ENCODE measurements at regions not wholly inside any gene's neighbourhood (a gene's known extent, or its start where the extent isn't known, plus 50 kb on each side); places are given as distances from the start of the nearest gene placed in this dataset.

- no peak overlapping the region for H3K27ac ChIP-seq (ENCODE audit: low read depth, low read length)
- 76 to 80% (median 78%) methylated on average over 4 of the region's 4 CpGs for WGBS, 3 donors
Measured at GRCh38 chr3:88954853-88955252, 152.6 kb upstream of the EPHA3 start.

- H3K27ac ChIP-seq (ENCODE audit: low read depth, low read length): no peak overlapping the region
- 76 to 87% (median 77%) methylated on average over 8 of the region's 8 CpGs for WGBS, 3 donors
Measured at GRCh38 chr3:88955274-88955673, 152.1 kb upstream of the EPHA3 start.

- WGBS, 3 donors: 25 to 54% (median 35%) methylated on average over 1 of the region's 1 CpG
- H3K27ac ChIP-seq (ENCODE audit: low read depth, low read length): no peak overlapping the region
Measured at GRCh38 chr3:88957711-88958439, 149.5 kb upstream of the EPHA3 start.

- H3K27ac ChIP-seq (ENCODE audit: low read depth, low read length): no peak overlapping the region
- WGBS, 3 donors: 85 to 91% (median 88%) methylated on average over 3 of the region's 3 CpGs
Measured at GRCh38 chr3:88960019-88960418, 147.4 kb upstream of the EPHA3 start.

- H3K27ac ChIP-seq (ENCODE audit: low read depth, low read length): no peak overlapping the region
Measured at GRCh38 chr3:88963003-88963402, 144.4 kb upstream of the EPHA3 start.

- no peak overlapping the region for H3K27ac ChIP-seq (ENCODE audit: low read depth, low read length)
- WGBS, 3 donors: 72 to 85% (median 81%) methylated on average over 3 of the region's 3 CpGs
Measured at GRCh38 chr3:88979760-88980159, 127.7 kb upstream of the EPHA3 start.

- WGBS, 3 donors: 94 to 97% (median 95%) methylated on average over 1 of the region's 1 CpG
- no peak overlapping the region for H3K27ac ChIP-seq (ENCODE audit: low read depth, low read length)
Measured at GRCh38 chr3:88983458-88983857, 124.0 kb upstream of the EPHA3 start.

- H3K27ac ChIP-seq (ENCODE audit: low read depth, low read length): no peak overlapping the region
- 67 to 78% (median 78%) methylated on average over 2 of the region's 2 CpGs for WGBS, 3 donors
Measured at GRCh38 chr3:88984256-88984655, 123.2 kb upstream of the EPHA3 start.

- no peak overlapping the region for H3K27ac ChIP-seq (ENCODE audit: low read depth, low read length)
- 49 to 58% (median 52%) methylated on average over 2 of the region's 2 CpGs for WGBS, 3 donors
Measured at GRCh38 chr3:88984832-88985231, 122.6 kb upstream of the EPHA3 start.

- WGBS, 3 donors: 72 to 79% (median 77%) methylated on average over 1 of the region's 1 CpG
Measured at GRCh38 chr3:88985491-88985890, 121.9 kb upstream of the EPHA3 start.

GRCh38 chr3:88986834-88987233 lies 120.6 kb upstream of the EPHA3 start:
- H3K27ac ChIP-seq (ENCODE audit: low read depth, low read length): no peak overlapping the region
- WGBS, 3 donors: 41 to 65% (median 55%) methylated on average over 2 of the region's 2 CpGs

More at GRCh38 chr3:88985491-88985890, 121.9 kb upstream of the EPHA3 start:
- no peak overlapping the region for H3K27ac ChIP-seq (ENCODE audit: low read depth, low read length)

- H3K27ac ChIP-seq (ENCODE audit: low read depth, low read length): no peak overlapping the region
Measured at GRCh38 chr3:88987776-88988175, 119.6 kb upstream of the EPHA3 start.

- H3K27ac ChIP-seq (ENCODE audit: low read depth, low read length): no peak overlapping the region
- 70 to 86% (median 82%) methylated on average over 3 of the region's 3 CpGs for WGBS, 3 donors
Measured at GRCh38 chr3:88988906-88989305, 118.5 kb upstream of the EPHA3 start.

- no peak overlapping the region for H3K27ac ChIP-seq (ENCODE audit: low read depth, low read length)
Measured at GRCh38 chr3:88991496-88991895, 115.9 kb upstream of the EPHA3 start.

- H3K27ac ChIP-seq (ENCODE audit: low read depth, low read length): no peak overlapping the region
- WGBS, 3 donors: 30 to 43% (median 42%) methylated on average over 3 of the region's 3 CpGs
Measured at GRCh38 chr3:88996691-88997090, 110.7 kb upstream of the EPHA3 start.

GRCh38 chr3:88997260-88997659 lies 110.2 kb upstream of the EPHA3 start:
- no peak overlapping the region for H3K27ac ChIP-seq (ENCODE audit: low read depth, low read length)
- 74 to 87% (median 81%) methylated on average over 3 of the region's 3 CpGs for WGBS, 3 donors

- WGBS, 3 donors: 19 to 47% (median 39%) methylated on average over 1 of the region's 1 CpG
- H3K27ac ChIP-seq (ENCODE audit: low read depth, low read length): no peak overlapping the region
Measured at GRCh38 chr3:89000886-89001285, 106.5 kb upstream of the EPHA3 start.

GRCh38 chr3:89002191-89002590 lies 105.2 kb upstream of the EPHA3 start:
- no peak overlapping the region for H3K27ac ChIP-seq (ENCODE audit: low read depth, low read length)
- WGBS, 3 donors: 62 to 83% (median 66%) methylated on average over 5 of the region's 5 CpGs

GRCh38 chr3:89013536-89013935 lies 93.9 kb upstream of the EPHA3 start:
- no peak overlapping the region for H3K27ac ChIP-seq (ENCODE audit: low read depth, low read length)
- WGBS, 3 donors: 72 to 83% (median 80%) methylated on average over 3 of the region's 3 CpGs

GRCh38 chr3:89017531-89017930 lies 89.9 kb upstream of the EPHA3 start:
- WGBS, 3 donors: 80 to 88% (median 88%) methylated on average over 1 of the region's 1 CpG
- no peak overlapping the region for H3K27ac ChIP-seq (ENCODE audit: low read depth, low read length)

- WGBS, 3 donors: 71 to 73% (median 72%) methylated on average over 4 of the region's 4 CpGs
- H3K27ac ChIP-seq (ENCODE audit: low read depth, low read length): no peak overlapping the region
Measured at GRCh38 chr3:89025185-89025584, 82.2 kb upstream of the EPHA3 start.

Data from adipose tissue (tissue), 3 donors.